H9 (cell line): ENCODE measurements at regions not wholly inside any gene's neighbourhood (a gene's known extent, or its start where the extent isn't known, plus 50 kb on each side); places are given as distances from the start of the nearest gene placed in this dataset.

Experiments
- DNase-seq: peaks from one replicate; pipeline ENCODE4 v3.0.0-alpha.2; 2017
- H2AFZ ChIP-seq: one replicate; pipeline ENCODE4 v1.6.1; 2013; ENCODE audit warnings: mild to moderate bottlenecking, low read length, control low read depth, moderate library complexity
- H2AK5ac ChIP-seq: 2 replicates; pipeline ENCODE4 v1.6.1; 2013; ENCODE audit warnings: low read length, control low read depth, mixed read lengths; ENCODE audit not compliant: insufficient read length
- H2BK120ac ChIP-seq: one replicate; pipeline ENCODE4 v1.6.1; 2013; ENCODE audit warnings: low read depth, mild to moderate bottlenecking, low read length, control low read depth, inconsistent platforms; ENCODE audit not compliant: poor library complexity, severe bottlenecking
- H2BK12ac ChIP-seq: 2 replicates; pipeline ENCODE4 v1.6.1; 2013; ENCODE audit warnings: low read length, control low read depth, mixed read lengths, low read depth; ENCODE audit not compliant: insufficient read length
- H2BK15ac ChIP-seq: 2 replicates; pipeline ENCODE4 v1.6.1; 2013; ENCODE audit warnings: low read depth, low read length, control low read depth
- H2BK20ac ChIP-seq: one replicate; pipeline ENCODE4 v1.6.1; 2013; ENCODE audit warnings: low read depth, mild to moderate bottlenecking, low read length, control low read depth, inconsistent platforms; ENCODE audit not compliant: poor library complexity, severe bottlenecking
- H2BK5ac ChIP-seq: 2 replicates; pipeline ENCODE4 v1.6.1; 2013; ENCODE audit warnings: low read length, control low read depth, mixed read lengths; ENCODE audit not compliant: insufficient read length
- H3K14ac ChIP-seq: 2 replicates; pipeline ENCODE4 v1.6.1; 2013; ENCODE audit warnings: low read length, control low read depth; ENCODE audit not compliant: insufficient read depth
- H3K18ac ChIP-seq: 2 replicates; pipeline ENCODE4 v1.6.1; 2013; ENCODE audit warnings: low read depth, mild to moderate bottlenecking, mixed read lengths, low read length, control low read depth; ENCODE audit not compliant: insufficient read length
- H3K23ac ChIP-seq: 2 replicates; pipeline ENCODE4 v1.6.1; 2013; ENCODE audit warnings: low read length, control low read depth, mixed read lengths, low read depth; ENCODE audit not compliant: insufficient read length
- H3K23me2 ChIP-seq: 2 replicates; pipeline ENCODE4 v1.6.1; 2013; ENCODE audit warnings: low read depth, mild to moderate bottlenecking, mixed read lengths, low read length, control low read depth; ENCODE audit not compliant: insufficient read length, poor library complexity, severe bottlenecking
- H3K27ac ChIP-seq: 2 replicates; pipeline ENCODE4 v1.5.1; 2013; ENCODE audit warnings: low read length, control low read depth, mixed read lengths, low read depth; ENCODE audit not compliant: insufficient read length
- H3K27me3 ChIP-seq: 2 replicates; pipeline ENCODE4 v1.6.1; 2013; ENCODE audit warnings: low read length, control low read depth, inconsistent platforms; ENCODE audit not compliant: insufficient read depth
- H3K4ac ChIP-seq: 2 replicates; pipeline ENCODE4 v1.6.1; 2013; ENCODE audit warnings: low read depth, mild to moderate bottlenecking, control low read depth, inconsistent platforms, low read length, moderate library complexity
- H3K4me1 ChIP-seq: 2 replicates; pipeline ENCODE4 v1.6.1; 2013; ENCODE audit warnings: low read length, control low read depth, inconsistent platforms; ENCODE audit not compliant: insufficient read depth
- H3K4me2 ChIP-seq: 2 replicates; pipeline ENCODE4 v1.6.1; 2013; ENCODE audit warnings: low read length, control low read depth, mixed read lengths; ENCODE audit not compliant: insufficient read length, insufficient read depth
- H3K56ac ChIP-seq: 2 replicates; pipeline ENCODE4 v1.6.1; 2013; ENCODE audit warnings: low read depth, mild to moderate bottlenecking, mixed read lengths, low read length, control low read depth; ENCODE audit not compliant: insufficient read length
- H3K79me1 ChIP-seq: 2 replicates; pipeline ENCODE4 v1.6.1; 2013; ENCODE audit warnings: low read depth, mild to moderate bottlenecking, moderate library complexity, low read length, control low read depth, inconsistent platforms; ENCODE audit not compliant: insufficient read depth, poor library complexity, severe bottlenecking
- H3K79me2 ChIP-seq: 2 replicates; pipeline ENCODE4 v1.6.1; 2013; ENCODE audit warnings: low read length, control low read depth, inconsistent platforms; ENCODE audit not compliant: insufficient read depth
- H3K9ac ChIP-seq: 2 replicates; pipeline ENCODE4 v1.6.1; 2013; ENCODE audit warnings: low read length, control low read depth, mixed read lengths; ENCODE audit not compliant: insufficient read length; ENCODE audit errors: extremely low read depth
- H3K9me3 ChIP-seq: one replicate; pipeline ENCODE4 v1.6.1; 2013; ENCODE audit warnings: low read depth, low read length, inconsistent platforms; ENCODE audit not compliant: control insufficient read depth
- H3T11ph ChIP-seq: one replicate; pipeline ENCODE4 v1.6.1; 2013; ENCODE audit warnings: mild to moderate bottlenecking, low read length, control low read depth, inconsistent platforms
- H4K20me1 ChIP-seq: one replicate; pipeline ENCODE4 v1.6.1; 2013; ENCODE audit not compliant: control insufficient read depth, insufficient read length, insufficient read depth
- H4K5ac ChIP-seq: 2 replicates; pipeline ENCODE4 v1.6.1; 2013; ENCODE audit warnings: low read depth, mild to moderate bottlenecking, mixed read lengths, low read length, control low read depth; ENCODE audit not compliant: insufficient read length
- H4K8ac ChIP-seq: replicated peaks from 2 replicates; pipeline ENCODE4 v1.6.1; 2013; ENCODE audit warnings: low read length, control low read depth, mixed read lengths, low read depth; ENCODE audit not compliant: insufficient read length
- H4K91ac ChIP-seq: 2 replicates; pipeline ENCODE4 v1.6.1; 2013; ENCODE audit warnings: low read depth, mild to moderate bottlenecking, moderate library complexity, mixed read lengths, low read length, control low read depth; ENCODE audit not compliant: insufficient read length
- H3K27ac Mint-ChIP-seq, 3 experiments: 2 replicates in 2 of 3; 3 replicates in 1 of 3; pipeline ENCODE4 v1.8.0; 2020 to 2021; ENCODE audit warnings: mixed read lengths in 3 of 3, mild to moderate bottlenecking in 1 of 3, moderate library complexity in 1 of 3
- H3K27me3 Mint-ChIP-seq: 2 replicates; pipeline ENCODE4 v1.8.0; 2021; ENCODE audit warnings: low read depth, mild to moderate bottlenecking, moderate library complexity, mixed read lengths
- H3K36me3 Mint-ChIP-seq, 3 experiments: 2 replicates in 2 of 3; 3 replicates in 1 of 3; pipeline ENCODE4 v1.8.0; 2020 to 2021; ENCODE audit warnings: low read depth in 3 of 3, mixed read lengths in 3 of 3; ENCODE audit not compliant: insufficient read depth in 1 of 3
- H3K4me1 Mint-ChIP-seq, 2 experiments: 2 replicates each; pipeline ENCODE4 v1.8.0; 2020; ENCODE audit warnings: mixed read lengths in 2 of 2
- H3K4me3 Mint-ChIP-seq, 2 experiments: 2 replicates in 1 of 2; 3 replicates in 1 of 2; pipeline ENCODE4 v1.8.0; 2020 to 2021; ENCODE audit warnings: mild to moderate bottlenecking in 2 of 2, mixed read lengths in 2 of 2, moderate library complexity in 1 of 2
- H3K9me3 Mint-ChIP-seq, 2 experiments: 2 replicates in 1 of 2; 3 replicates in 1 of 2; pipeline ENCODE4 v1.8.0; 2020; ENCODE audit warnings: mild to moderate bottlenecking in 2 of 2, mixed read lengths in 2 of 2, moderate library complexity in 1 of 2
- CTCF ChIP-seq: fragments of 200-600 bp; sonication (generic); conservative IDR thresholded peaks from 3 replicates; pipeline ENCODE4 v1.8.0; 2021; ENCODE audit warnings: antibody characterized with exemption, mild to moderate bottlenecking
- WGBS: extraction: QIAGEN DNeasy Blood & Tissue Kit; methylation state at CpG from one replicate; pipeline ENCODE4 v1.1.7; 2013; ENCODE audit warnings: missing lambda C conversion rate, low lambda C conversion rate, mixed read lengths; ENCODE audit not compliant: insufficient read length; ENCODE audit errors: extremely low coverage; 5-methylcytosine and 5-hydroxymethylcytosine counted together

- H3K14ac ChIP-seq: no peak overlapping the region
- WGBS: no CpG with 5 or more reads among the region's 12 CpGs
- no peak for DNase-seq
- H3K9ac ChIP-seq: no peak overlapping the region
- Mint-ChIP-seq H3K27me3 (peaks cover 5% of the 10 kb centered on the region), H3K9me3 (no peaks in the 10 kb centered on the region), H3K4me3 (no peak overlapping the region), H3K27ac (no peak overlapping the region; a peak in 1 of 7 replicates), H3K36me3 (no peaks in the 10 kb centered on the region; a peak in 1 of 7 replicates), H3K4me1 (peaks cover 5 to 11% of the 10 kb centered on the region in 2 experiments)
- no peak overlapping the region for H4K8ac ChIP-seq
- H2BK12ac ChIP-seq: no peak overlapping the region
- H4K20me1 ChIP-seq: no peaks in the 10 kb centered on the region
- no peak overlapping the region for H2AFZ ChIP-seq
- H3K79me2 ChIP-seq: no peaks in the 10 kb centered on the region
- no peaks in the 10 kb centered on the region for H3K4me1 ChIP-seq
- no peak overlapping the region for H2BK5ac ChIP-seq
- H2BK120ac ChIP-seq: no peak overlapping the region
- H4K5ac ChIP-seq: no peak overlapping the region
- H3K4ac ChIP-seq: no peak overlapping the region
- H4K91ac ChIP-seq: no peak overlapping the region
- no peaks in the 10 kb centered on the region for H3K27me3 ChIP-seq
- no peak overlapping the region for H2BK20ac ChIP-seq
- no peak overlapping the region for H3K56ac ChIP-seq
- H2AK5ac ChIP-seq: no peak overlapping the region
- no peak for TF ChIP-seq CTCF
- no peaks in the 10 kb centered on the region for H3K79me1 ChIP-seq
- no peak overlapping the region for H3K4me2 ChIP-seq
- no peak overlapping the region for H3T11ph ChIP-seq
- no peaks in the 10 kb centered on the region for H3K23me2 ChIP-seq
- no peaks in the 10 kb centered on the region for H3K9me3 ChIP-seq
- H3K27ac ChIP-seq: no peak overlapping the region
- H3K23ac ChIP-seq: no peak overlapping the region
- H3K18ac ChIP-seq: no peak overlapping the region
- no peak overlapping the region for H2BK15ac ChIP-seq
Measured at GRCh38 chr10:78438907-78439809, 405.5 kb downstream of the RPS24 start.
